Right atrium auricular region (tissue), 2 donors: ENCODE measurements at regions not wholly inside any gene's neighbourhood (a gene's known extent, or its start where the extent isn't known, plus 50 kb on each side); places are given as distances from the start of the nearest gene placed in this dataset.

Experiments
- DNase-seq: peaks from one replicate; pipeline ENCODE4 v3.0.0-alpha.2; 2019; ENCODE audit warnings: low spot score
- H3K27ac ChIP-seq, 2 donors: fragments of 200-600 bp; sonication (generic); 1 replicate in 1 of 2; 2 replicates in 1 of 2; pipeline ENCODE4 v1.5.1; 2016 to 2019
- H3K27me3 ChIP-seq, 2 donors: fragments of 200-600 bp; sonication (generic); one replicate each; pipeline versions ENCODE4 v1.5.1 to v1.6.0; 2017 to 2019
- H3K36me3 ChIP-seq: fragments of 200-600 bp; sonication (generic); one replicate; pipeline ENCODE4 v1.5.1; 2016
- H3K4me1 ChIP-seq, 2 donors: fragments of 200-600 bp; sonication (generic); one replicate each; pipeline versions ENCODE4 v1.5.1 to v1.6.0; 2017 to 2019
- H3K4me3 ChIP-seq, 2 donors: fragments of 200-600 bp; sonication (generic); 1 replicate in 1 of 2; 2 replicates in 1 of 2; pipeline ENCODE4 v1.5.1; 2017 to 2019; ENCODE audit warnings: mild to moderate bottlenecking in 1 of 2, moderate library complexity in 1 of 2
- H3K9me3 ChIP-seq, 2 donors: fragments of 200-600 bp; sonication (generic); one replicate each; pipeline ENCODE4 v1.5.1; 2019
- TF ChIP-seq, protein P1 (sequence below), 2 donors: fragments of 200-600 bp; sonication (generic); IDR thresholded peaks; one replicate each; pipeline ENCODE4 v1.5.1; 2019; ENCODE audit warnings: antibody characterized with exemption in 2 of 2

DNA sequence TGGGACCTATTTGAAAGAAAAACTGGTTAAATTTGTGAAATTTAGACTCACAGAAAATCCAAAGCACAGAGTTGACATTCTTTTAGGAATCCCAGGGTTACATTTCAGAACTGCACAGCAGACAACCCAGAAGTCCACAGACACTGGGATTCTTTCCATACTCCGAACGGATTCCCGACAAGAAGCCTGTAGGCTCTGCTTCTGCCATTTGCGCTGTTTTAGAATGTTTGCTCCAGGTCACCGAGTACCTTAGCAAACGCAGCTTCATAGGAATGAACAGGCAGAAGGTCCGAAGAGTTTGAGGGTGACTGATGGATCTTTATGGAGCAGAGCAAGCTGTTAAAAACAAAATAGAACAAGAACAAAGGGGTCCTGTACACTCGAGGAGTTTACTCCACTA is 84.5 kb upstream of the NFIB start:
- Histone ChIP-seq H3K4me3 (no peak overlapping the region), H3K27ac (no peak overlapping the region), H3K36me3 (no peaks in the 10 kb centered on the region), H3K9me3 (no peaks in the 10 kb centered on the region), H3K27me3 (no peaks in the 10 kb centered on the region), H3K4me1 (peaks cover 0 to 6% of the 10 kb centered on the region in 2 donors)
- TF ChIP-seq, protein P1, sequence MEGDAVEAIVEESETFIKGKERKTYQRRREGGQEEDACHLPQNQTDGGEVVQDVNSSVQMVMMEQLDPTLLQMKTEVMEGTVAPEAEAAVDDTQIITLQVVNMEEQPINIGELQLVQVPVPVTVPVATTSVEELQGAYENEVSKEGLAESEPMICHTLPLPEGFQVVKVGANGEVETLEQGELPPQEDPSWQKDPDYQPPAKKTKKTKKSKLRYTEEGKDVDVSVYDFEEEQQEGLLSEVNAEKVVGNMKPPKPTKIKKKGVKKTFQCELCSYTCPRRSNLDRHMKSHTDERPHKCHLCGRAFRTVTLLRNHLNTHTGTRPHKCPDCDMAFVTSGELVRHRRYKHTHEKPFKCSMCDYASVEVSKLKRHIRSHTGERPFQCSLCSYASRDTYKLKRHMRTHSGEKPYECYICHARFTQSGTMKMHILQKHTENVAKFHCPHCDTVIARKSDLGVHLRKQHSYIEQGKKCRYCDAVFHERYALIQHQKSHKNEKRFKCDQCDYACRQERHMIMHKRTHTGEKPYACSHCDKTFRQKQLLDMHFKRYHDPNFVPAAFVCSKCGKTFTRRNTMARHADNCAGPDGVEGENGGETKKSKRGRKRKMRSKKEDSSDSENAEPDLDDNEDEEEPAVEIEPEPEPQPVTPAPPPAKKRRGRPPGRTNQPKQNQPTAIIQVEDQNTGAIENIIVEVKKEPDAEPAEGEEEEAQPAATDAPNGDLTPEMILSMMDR (IDR thresholded peaks at IDR 0.05), result no peak
- no peak for DNase-seq

DNA sequence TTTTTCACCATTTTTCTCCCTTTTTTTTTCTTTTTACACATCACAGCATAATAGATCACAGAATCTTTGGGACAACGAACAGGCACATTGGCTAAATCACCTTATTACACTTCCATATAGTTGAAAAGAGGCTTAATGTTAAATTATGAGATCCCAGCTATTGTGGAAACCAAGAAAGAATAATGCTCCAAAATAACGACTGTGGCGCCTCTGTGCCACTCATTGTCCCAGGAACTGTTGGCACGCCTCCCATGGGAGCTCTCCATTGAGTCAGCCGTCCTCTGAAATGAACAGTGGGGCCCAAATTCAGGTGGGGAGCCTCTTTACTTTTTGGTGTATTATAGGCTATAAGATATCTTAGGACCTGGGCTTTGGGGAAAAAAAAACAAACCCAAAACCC is 82.2 kb upstream of the NFIB start:
- H3K4me1 ChIP-seq, result peaks cover 0 to 6% of the 10 kb centered on the region in 2 donors
- peaks cover 0 to 7% of the 10 kb centered on the region in 2 donors for H3K9me3 ChIP-seq
- H3K27me3 ChIP-seq, result no peaks in the 10 kb centered on the region
- TF ChIP-seq, protein P1 (IDR thresholded peaks at IDR 0.05), result no peak
- no peaks in the 10 kb centered on the region for H3K36me3 ChIP-seq
- no peak overlapping the region for H3K4me3 ChIP-seq
- no peak for DNase-seq
- H3K27ac ChIP-seq, result peak overlapping the region in 1 of 2 donors; percentile 44

DNA sequence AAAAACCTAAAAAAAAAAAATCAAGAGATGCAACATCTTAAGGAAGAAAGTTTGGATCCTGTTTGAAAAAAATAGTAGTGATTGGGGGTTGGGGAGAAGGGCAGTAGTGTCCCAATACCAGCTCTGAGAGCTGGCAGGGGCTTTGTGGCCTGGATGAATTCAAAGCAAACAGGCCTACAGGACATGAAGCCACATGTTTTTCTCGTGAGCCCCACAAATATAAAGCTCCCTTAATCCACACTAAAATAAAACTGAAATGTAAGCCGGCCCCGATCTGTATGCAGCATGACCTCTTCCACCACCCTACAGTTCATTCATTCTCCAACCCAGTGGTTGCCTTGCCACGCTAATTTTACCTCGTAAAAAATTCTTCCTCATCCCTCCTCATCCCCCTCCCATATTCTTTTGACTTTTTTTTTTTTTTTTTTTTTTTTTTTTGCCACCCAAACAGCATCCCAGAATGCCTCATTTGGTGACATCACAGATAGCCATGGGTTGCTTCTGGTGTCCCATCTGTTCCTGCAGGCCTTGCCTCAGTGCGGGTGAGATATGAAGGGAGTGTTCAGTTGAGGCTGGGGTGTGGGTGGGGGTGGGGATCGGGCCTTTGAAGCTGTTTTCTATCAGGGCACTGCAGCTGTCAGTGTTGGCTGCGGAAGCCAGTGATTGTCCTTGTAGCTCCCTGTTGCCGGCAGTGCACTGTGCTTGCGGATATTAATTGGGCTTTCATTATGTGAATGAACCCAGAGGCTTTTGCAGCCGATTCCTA is 81.6 kb upstream of the NFIB start:
- H3K4me3 ChIP-seq, result no peak overlapping the region
- peak overlapping the region in 1 of 2 donors; percentile 44 for H3K27ac ChIP-seq
- H3K4me1 ChIP-seq, result peaks cover 0 to under 1% of the 10 kb centered on the region in 2 donors
- peaks cover 0 to 7% of the 10 kb centered on the region in 2 donors for H3K9me3 ChIP-seq
- no peaks in the 10 kb centered on the region for H3K27me3 ChIP-seq
- DNase-seq, result peak; percentile 61
- TF ChIP-seq, protein P1 (IDR thresholded peaks at IDR 0.05), result no peak
- no peaks in the 10 kb centered on the region for H3K36me3 ChIP-seq

DNA sequence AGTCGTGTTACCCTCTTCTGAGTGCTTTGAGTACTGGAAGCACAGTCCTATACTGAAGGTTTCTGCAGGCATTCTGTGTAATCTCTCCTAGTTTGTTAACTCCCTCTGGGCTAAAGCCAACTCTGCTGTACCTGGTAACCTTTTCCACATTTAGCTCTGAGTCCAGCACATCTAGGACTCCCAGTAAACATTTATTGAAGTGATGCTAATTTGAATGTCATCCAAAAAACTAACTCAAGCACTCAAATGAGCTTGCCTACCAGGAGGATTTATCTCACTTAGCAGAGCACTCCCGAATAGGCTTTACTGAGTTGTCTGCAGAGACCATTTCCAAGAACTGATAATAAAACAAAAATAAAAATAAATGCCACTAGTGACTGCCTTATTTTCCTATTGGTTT is 79.5 kb upstream of the NFIB start:
- Histone ChIP-seq H3K4me3 (no peak overlapping the region), H3K9me3 (peaks cover 0 to 7% of the 10 kb centered on the region in 2 donors), H3K4me1 (no peaks in the 10 kb centered on the region), H3K36me3 (no peaks in the 10 kb centered on the region), H3K27me3 (no peaks in the 10 kb centered on the region), H3K27ac (no peak overlapping the region)
- TF ChIP-seq, protein P1 (IDR thresholded peaks at IDR 0.05), result no peak
- no peak for DNase-seq

DNA sequence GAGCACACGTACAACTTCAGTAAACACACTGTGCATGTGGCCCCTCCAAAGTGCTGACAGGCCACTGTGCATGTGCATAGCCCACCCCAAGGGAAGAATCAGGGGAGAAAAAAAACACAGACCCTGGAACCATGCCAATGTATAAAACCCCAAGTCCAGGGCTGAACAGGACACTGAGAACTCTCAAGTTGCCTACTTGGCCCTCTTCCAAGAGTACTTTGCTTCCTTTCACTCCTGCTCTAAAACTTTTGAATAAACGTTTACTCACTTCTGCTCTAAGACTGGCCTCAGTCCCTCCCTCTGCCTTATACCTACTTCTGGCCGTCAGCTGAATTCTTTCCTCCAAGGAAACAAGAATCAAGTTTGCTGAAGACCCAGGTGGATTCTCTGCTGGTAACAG is 77.7 kb upstream of the NFIB start:
- DNase-seq, result no peak
- Histone ChIP-seq H3K9me3 (peaks cover 0 to 7% of the 10 kb centered on the region in 2 donors), H3K27ac (no peak overlapping the region), H3K4me1 (no peaks in the 10 kb centered on the region), H3K4me3 (no peak overlapping the region), H3K27me3 (no peaks in the 10 kb centered on the region), H3K36me3 (no peaks in the 10 kb centered on the region)
- TF ChIP-seq, protein P1 (IDR thresholded peaks at IDR 0.05), result no peak

DNA sequence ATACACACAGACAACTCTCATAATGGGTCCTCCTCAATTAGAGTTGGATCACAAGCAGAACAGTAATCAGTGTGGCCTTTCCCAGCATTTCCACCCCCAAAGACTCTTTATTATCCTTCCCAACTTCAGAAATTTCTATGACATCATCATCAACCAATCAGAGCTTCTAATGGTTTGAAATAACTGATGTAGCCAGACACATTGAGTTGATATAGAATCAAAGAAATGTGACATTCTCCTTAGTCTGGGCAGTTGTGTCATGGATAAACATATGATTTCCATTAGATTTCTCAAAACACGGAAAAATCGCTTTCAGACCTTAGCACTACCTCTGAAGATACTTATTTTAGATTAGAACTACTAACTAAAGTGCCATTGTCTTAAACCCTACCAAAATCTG is 75.7 kb upstream of the NFIB start:
- H3K4me3 ChIP-seq, result no peak overlapping the region
- no peaks in the 10 kb centered on the region for H3K36me3 ChIP-seq
- DNase-seq, result no peak
- TF ChIP-seq, protein P1 (IDR thresholded peaks at IDR 0.05), result no peak
- no peak overlapping the region for H3K27ac ChIP-seq
- no peaks in the 10 kb centered on the region for H3K4me1 ChIP-seq
- H3K27me3 ChIP-seq, result no peaks in the 10 kb centered on the region
- peaks cover 0 to 7% of the 10 kb centered on the region in 2 donors for H3K9me3 ChIP-seq
